Sigmoid colon (tissue), 3 donors: ENCODE measurements at regions not wholly inside any gene's neighbourhood (a gene's known extent, or its start where the extent isn't known, plus 50 kb on each side); places are given as distances from the start of the nearest gene placed in this dataset.

Experiments
- CTCF ChIP-seq, 4 experiments: fragments of 450-650 bp in 3 of 4; fragments of 200-600 bp in 1 of 4; IDR thresholded peaks; one replicate each; pipeline ENCODE4 v1.5.1; 2016 to 2019; ENCODE audit warnings: antibody characterized with exemption in 4 of 4, mild to moderate bottlenecking in 3 of 4, moderate library complexity in 2 of 4
- POLR2A ChIP-seq, 2 donors: fragments of 450-650 bp; IDR thresholded peaks; one replicate each; pipeline ENCODE4 v1.6.1; 2016; ENCODE audit warnings: antibody characterized with exemption in 2 of 2, mild to moderate bottlenecking in 2 of 2, moderate library complexity in 2 of 2

- no peak for TF ChIP-seq CTCF (IDR thresholded peaks at IDR 0.05)
- TF ChIP-seq POLR2A (IDR thresholded peaks at IDR 0.05) = no peak
Observed at GRCh38 chr2:150413910-150414309, 73.6 kb downstream of the RND3 start.
